ENCODE measurements at regions not wholly inside any gene's neighbourhood (a gene's known extent, or its start where the extent isn't known, plus 50 kb on each side); places are given as distances from the start of the nearest gene placed in this dataset.

DNA sequence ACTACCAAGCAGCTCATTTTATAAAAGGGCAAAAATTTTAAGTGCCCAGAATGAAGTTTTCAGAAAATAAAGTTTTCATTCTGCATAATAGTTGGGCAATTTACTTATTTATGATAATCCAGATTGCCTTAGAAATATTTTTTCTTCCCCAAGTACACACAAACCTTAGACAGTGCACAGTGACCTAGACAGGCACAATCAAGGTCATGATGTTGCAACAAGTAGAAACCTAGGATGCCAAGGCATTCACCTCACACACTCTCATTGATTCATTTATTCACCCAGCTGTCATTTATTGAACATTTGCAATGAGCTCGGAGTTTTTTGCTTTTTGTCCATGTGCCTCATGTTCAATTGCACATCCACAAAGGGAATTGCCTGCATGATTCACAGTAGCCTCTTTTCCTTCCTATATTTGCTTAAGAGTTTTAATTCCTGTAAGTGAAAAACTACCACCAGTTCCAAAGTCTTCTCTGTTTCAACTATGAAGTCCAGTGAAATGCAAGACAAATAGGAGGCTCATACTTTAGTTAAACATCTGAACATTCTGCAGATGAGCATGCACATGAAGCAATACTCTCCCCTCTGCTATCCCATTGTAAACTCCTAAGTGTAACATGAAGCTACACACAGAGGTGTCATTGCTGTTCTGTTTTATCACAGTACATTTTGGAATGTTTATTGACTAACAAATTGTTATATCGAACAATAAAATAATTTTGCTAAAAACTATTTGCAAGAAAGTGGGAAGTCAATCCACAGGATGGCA lies 122.9 kb downstream of the HINT1 start:
- TF ChIP-seq, protein P1, sequence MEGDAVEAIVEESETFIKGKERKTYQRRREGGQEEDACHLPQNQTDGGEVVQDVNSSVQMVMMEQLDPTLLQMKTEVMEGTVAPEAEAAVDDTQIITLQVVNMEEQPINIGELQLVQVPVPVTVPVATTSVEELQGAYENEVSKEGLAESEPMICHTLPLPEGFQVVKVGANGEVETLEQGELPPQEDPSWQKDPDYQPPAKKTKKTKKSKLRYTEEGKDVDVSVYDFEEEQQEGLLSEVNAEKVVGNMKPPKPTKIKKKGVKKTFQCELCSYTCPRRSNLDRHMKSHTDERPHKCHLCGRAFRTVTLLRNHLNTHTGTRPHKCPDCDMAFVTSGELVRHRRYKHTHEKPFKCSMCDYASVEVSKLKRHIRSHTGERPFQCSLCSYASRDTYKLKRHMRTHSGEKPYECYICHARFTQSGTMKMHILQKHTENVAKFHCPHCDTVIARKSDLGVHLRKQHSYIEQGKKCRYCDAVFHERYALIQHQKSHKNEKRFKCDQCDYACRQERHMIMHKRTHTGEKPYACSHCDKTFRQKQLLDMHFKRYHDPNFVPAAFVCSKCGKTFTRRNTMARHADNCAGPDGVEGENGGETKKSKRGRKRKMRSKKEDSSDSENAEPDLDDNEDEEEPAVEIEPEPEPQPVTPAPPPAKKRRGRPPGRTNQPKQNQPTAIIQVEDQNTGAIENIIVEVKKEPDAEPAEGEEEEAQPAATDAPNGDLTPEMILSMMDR (IDR thresholded peaks at IDR 0.05) = no peak
- no peak for TF ChIP-seq POLR2A (IDR thresholded peaks at IDR 0.05)

Data from right lobe of liver (tissue), 4 donors.